ENCODE measurements at regions not wholly inside any gene's neighbourhood (a gene's known extent, or its start where the extent isn't known, plus 50 kb on each side); places are given as distances from the start of the nearest gene placed in this dataset.

- H3K9me3 ChIP-seq (ENCODE audit: severe bottlenecking), result no peaks in the 10 kb centered on the region
- no peaks in the 10 kb centered on the region for H3K4me1 ChIP-seq (ENCODE audit: insufficient read depth, poor library complexity, severe bottlenecking)
- no peak for DNase-seq (ENCODE audit: low spot score)
- no peak for TF ChIP-seq CTCF (IDR thresholded peaks at IDR 0.05; ENCODE audit: poor library complexity, severe bottlenecking)
- ATAC-seq (ENCODE audit: low read depth), result no peak
- no peaks in the 10 kb centered on the region for H3K36me3 ChIP-seq (ENCODE audit: low read depth)
- H3K27ac ChIP-seq (ENCODE audit: poor library complexity, severe bottlenecking), result no peak overlapping the region
- H3K27me3 ChIP-seq (ENCODE audit: insufficient read depth, poor library complexity, severe bottlenecking), result no peaks in the 10 kb centered on the region
- H3K4me3 ChIP-seq (ENCODE audit: severe bottlenecking), result no peak overlapping the region
Measured at GRCh38 chr9:129353697-129354336, 175.8 kb upstream of the IER5L start.

- no peaks in the 10 kb centered on the region for H3K27me3 ChIP-seq (ENCODE audit: insufficient read depth, poor library complexity, severe bottlenecking)
- peak overlapping the region; percentile 38 for H3K4me3 ChIP-seq (ENCODE audit: severe bottlenecking)
- ATAC-seq (ENCODE audit: low read depth) (no peak), DNase-seq (ENCODE audit: low spot score) (no peak)
- no peak overlapping the region for H3K27ac ChIP-seq (ENCODE audit: poor library complexity, severe bottlenecking)
- no peaks in the 10 kb centered on the region for H3K9me3 ChIP-seq (ENCODE audit: severe bottlenecking)
- H3K36me3 ChIP-seq (ENCODE audit: low read depth), result no peaks in the 10 kb centered on the region
- TF ChIP-seq CTCF (IDR thresholded peaks at IDR 0.05; ENCODE audit: poor library complexity, severe bottlenecking), result no peak
- no peaks in the 10 kb centered on the region for H3K4me1 ChIP-seq (ENCODE audit: insufficient read depth, poor library complexity, severe bottlenecking)
Measured at GRCh38 chr9:129352146-129352865, 174.2 kb upstream of the IER5L start.

GRCh38 chr9:129351642-129352145 is 173.6 kb upstream of the IER5L start:
- Histone ChIP-seq H3K4me1 (ENCODE audit: insufficient read depth, poor library complexity, severe bottlenecking) (no peaks in the 10 kb centered on the region), H3K27me3 (ENCODE audit: insufficient read depth, poor library complexity, severe bottlenecking) (no peaks in the 10 kb centered on the region), H3K36me3 (ENCODE audit: low read depth) (no peaks in the 10 kb centered on the region), H3K4me3 (ENCODE audit: severe bottlenecking) (peak overlapping the region; percentile 38), H3K27ac (ENCODE audit: poor library complexity, severe bottlenecking) (no peak overlapping the region), H3K9me3 (ENCODE audit: severe bottlenecking) (no peaks in the 10 kb centered on the region)
- no peak for TF ChIP-seq CTCF (IDR thresholded peaks at IDR 0.05; ENCODE audit: poor library complexity, severe bottlenecking)
- DNase-seq (ENCODE audit: low spot score) (no peak), ATAC-seq (ENCODE audit: low read depth) (no peak)

DNA sequence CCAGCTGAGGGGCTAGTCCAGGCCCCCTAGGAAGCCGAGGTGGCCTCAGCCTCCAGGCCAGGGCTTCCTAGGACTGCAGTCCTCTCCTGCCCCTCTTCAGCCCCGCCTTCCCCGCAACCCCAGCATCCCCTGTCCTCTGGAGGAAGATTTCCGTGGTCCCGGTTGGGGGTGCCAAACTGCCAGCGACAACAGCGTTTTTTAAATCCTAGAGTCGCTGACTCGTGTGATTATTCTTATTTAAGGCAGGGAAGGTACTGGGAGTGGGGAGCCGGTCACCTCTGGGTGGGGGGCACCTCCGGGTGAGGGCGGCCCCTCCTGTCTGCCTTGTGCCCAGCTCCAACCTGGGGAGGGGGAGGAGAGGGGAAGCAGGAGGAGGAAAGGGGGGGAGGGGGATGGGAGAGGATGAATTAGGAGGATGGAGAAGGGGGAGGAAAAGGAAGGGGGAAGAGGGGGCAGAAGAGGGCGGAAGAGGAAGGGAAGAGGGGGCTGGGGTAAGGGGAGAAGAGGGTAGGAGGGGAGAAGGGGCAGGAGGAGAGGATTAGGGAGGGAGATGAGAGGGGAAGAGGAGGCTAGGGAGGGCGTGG is 173.1 kb upstream of the IER5L start:
- no peaks in the 10 kb centered on the region for H3K36me3 ChIP-seq (ENCODE audit: low read depth)
- H3K9me3 ChIP-seq (ENCODE audit: severe bottlenecking), result no peaks in the 10 kb centered on the region
- no peak for TF ChIP-seq CTCF (IDR thresholded peaks at IDR 0.05; ENCODE audit: poor library complexity, severe bottlenecking)
- no peak overlapping the region for H3K4me3 ChIP-seq (ENCODE audit: severe bottlenecking)
- no peaks in the 10 kb centered on the region for H3K4me1 ChIP-seq (ENCODE audit: insufficient read depth, poor library complexity, severe bottlenecking)
- no peak overlapping the region for H3K27ac ChIP-seq (ENCODE audit: poor library complexity, severe bottlenecking)
- DNase-seq (ENCODE audit: low spot score) (no peak), ATAC-seq (ENCODE audit: low read depth) (no peak)
- H3K27me3 ChIP-seq (ENCODE audit: insufficient read depth, poor library complexity, severe bottlenecking), result no peaks in the 10 kb centered on the region

All from RWPE2 (cell line).